CD4-positive, alpha-beta T cell treated with Interleukin-4 for 4 hours (primary cell): ENCODE measurements at regions not wholly inside any gene's neighbourhood (a gene's known extent, or its start where the extent isn't known, plus 50 kb on each side); places are given as distances from the start of the nearest gene placed in this dataset.
"Not testable (repeated sequence)": the region's sequence is repeated elsewhere in the genome, so short reads cannot be mapped to it uniquely, and the experiment has no call there.

ENCODE experiments used
- DNase-seq: peaks from one replicate; pipeline ENCODE4 v3.0.0-alpha.2; 2020

DNA sequence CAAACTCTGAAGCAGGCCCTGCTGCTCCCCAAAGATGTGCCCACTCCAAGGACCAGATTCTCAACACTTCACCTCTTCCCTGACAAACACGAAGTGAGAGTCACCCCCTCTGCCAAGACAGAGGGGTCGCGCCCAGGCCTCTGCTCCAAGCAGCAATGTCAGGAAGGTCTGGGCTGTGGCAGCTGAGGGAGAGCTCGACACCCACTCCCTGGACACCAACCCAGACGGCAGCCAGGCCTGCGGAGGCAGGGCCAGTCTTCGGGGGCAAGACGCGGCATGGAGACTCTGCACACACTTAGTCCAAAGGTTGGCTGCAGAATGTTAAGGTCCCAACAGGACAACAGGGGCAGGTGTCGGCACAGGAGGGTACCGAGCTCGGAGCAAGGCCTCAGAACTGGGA lies 144.2 kb downstream of the DLL1 start:
- no peak for DNase-seq

- DNase-seq: not testable (repeated sequence)
Measured at GRCh38 chr6:170146131-170146530, 144.7 kb downstream of the DLL1 start.

- DNase-seq: not testable (repeated sequence)
Measured at GRCh38 chr6:170145716-170146115, 145.2 kb downstream of the DLL1 start.

- no peak for DNase-seq
Measured at GRCh38 chr6:170145272-170145592, 145.6 kb downstream of the DLL1 start.

- DNase-seq: no peak
Measured at GRCh38 chr6:170144571-170145271, 146.2 kb downstream of the DLL1 start.

DNA sequence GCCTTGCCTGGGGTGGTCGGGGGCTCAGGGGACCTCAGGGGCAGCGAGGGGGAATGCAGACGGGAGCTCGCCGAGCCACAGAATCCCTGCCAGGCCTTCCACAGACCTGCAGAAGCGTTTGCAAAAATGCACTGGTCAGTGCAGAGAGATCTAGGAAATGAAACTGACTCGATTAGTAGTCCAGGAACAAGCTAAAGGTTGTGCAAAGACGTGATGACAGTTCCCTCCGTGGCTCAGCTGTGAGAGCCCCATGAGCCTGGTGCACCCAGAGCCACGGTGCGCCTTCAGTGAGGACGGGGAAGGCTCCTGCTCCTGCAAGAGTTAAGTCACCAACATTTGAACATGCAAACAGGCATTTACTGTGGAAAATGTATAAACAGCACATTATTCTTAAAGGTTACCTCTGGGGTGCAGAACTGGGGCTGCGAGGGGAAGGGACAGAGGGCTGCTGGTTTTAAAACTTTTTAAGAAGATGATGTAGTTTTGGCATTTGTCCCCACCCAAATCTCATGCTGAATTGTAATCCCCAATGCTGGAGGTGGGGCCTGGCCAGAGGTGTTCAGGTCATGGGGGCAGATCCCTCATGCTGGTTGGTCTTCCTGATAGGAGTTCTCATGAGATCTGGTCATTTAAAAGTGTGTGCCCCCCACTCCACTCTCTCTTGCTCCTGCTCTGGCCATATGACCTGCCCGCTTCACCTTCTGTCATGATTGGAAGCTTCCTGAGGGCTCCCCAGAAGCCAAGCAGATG lies 147.3 kb downstream of the DLL1 start:
- DNase-seq: no peak

DNA sequence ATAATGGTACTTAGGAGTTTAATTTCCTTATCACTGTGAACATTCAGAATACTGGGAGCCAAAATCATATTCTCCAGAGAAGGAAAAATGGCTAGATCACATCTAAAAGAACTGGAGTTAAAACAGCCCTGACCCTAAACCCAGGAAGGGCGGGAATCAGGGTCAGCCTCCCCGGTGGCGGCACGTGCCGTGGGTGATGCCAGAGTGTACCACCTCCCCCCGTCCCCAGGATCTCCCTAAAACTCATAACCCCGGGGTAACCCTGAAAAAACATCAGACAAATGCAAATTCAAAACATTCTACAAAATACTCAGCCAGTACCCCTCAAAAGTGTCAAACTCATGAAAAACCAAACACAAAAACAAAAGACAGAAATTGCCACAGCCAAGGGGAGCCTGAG lies 148.3 kb downstream of the DLL1 start:
- DNase-seq: no peak

GRCh38 chr6:170141061-170141460 lies 149.8 kb downstream of the DLL1 start:
- DNase-seq: not testable (repeated sequence)

DNA sequence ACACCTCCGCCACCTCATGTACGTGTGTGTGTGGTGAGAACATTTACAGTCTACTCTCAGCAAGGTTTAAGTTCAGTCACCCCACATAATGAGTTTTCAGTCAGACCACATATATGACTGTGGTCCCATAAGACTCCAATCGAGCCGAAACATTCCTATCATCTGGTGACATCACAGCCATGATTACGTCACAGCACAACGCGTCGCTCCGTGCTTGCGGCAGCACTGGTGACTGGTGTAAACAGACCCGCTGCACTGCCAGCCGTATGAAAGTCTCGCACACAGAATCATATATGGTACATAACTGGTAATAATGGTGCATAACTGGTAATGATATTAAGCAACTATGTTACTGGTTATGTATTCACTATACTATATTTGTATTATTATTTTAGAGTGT lies 150.7 kb downstream of the DLL1 start:
- no peak for DNase-seq

DNA sequence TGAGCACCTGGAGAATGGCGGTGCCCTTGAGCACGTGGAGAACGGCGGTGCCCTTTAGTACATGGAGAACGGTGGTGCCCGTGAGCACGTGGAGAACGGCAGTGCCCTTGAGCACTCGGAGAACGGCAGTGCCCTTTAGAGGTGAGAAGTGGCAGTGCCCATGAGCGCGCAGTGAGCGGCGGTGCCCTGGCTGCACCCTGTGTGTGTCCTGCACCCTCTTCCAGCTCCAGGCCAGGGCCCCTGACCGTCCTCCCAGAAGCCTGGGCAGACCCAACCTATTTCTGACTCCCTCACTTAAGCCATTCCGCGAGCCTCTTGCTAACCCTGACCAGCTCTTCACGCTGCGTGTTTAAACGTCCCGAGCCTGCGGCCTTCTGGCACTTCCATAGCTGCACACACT lies 151.3 kb downstream of the DLL1 start:
- no peak for DNase-seq

DNA sequence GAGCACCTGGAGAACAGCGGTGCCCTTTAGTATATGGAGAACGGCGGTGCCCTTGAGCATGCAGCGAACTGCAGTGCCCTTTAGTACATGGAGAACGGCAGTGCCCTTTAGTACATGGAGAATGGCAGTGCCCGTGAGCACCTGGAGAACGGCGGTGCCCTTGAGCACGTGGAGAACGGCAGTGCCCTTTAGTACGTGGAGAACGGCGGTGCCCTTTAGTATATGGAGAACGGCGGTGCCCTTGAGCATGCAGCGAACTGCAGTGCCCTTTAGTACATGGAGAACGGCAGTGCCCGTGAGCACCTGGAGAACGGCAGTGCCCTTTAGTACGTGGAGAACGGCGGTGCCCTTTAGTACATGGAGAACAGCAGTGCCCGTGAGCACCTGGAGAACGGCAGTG lies 151.8 kb downstream of the DLL1 start:
- not testable (repeated sequence) for DNase-seq

GRCh38 chr6:170137911-170138910 lies 152.7 kb downstream of the DLL1 start:
- no peak for DNase-seq

DNA sequence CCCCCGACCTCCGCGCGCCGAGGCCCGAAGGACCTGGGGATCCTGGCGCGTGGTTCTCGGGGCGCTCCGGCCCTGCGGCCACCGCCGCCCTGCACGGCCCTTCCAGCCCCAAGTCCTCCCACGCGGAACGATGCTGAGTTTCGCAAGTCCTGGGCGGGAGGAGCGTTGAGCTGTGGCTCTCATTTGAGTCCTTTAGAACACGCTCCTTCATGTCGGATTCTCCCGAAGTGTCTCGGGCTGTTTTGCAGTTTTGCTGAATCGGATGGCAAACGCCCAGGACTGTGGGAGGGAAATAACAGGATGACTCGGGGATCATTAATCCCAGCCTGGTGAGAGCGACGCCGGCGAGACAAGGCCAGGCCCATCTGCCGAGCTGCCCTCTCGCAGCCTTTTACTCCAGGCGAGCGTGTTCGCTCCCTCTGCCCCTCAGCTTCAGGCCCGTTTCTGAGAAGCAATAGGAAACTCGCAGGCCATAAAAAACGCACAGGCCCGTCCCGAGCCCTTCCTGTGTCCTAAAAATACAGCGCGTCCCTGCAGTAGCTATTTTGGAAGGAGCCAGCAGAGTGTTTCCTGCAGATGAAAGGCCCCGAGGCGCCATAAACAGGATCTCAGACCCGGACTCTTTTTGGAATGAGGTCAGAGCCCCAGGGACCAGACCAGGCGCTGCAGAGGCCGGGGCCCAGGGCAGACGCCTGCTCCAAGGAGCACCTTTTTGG lies 153.5 kb downstream of the DLL1 start:
- DNase-seq: no peak

GRCh38 chr6:170136541-170137175 lies 154.2 kb downstream of the DLL1 start:
- DNase-seq: no peak

DNA sequence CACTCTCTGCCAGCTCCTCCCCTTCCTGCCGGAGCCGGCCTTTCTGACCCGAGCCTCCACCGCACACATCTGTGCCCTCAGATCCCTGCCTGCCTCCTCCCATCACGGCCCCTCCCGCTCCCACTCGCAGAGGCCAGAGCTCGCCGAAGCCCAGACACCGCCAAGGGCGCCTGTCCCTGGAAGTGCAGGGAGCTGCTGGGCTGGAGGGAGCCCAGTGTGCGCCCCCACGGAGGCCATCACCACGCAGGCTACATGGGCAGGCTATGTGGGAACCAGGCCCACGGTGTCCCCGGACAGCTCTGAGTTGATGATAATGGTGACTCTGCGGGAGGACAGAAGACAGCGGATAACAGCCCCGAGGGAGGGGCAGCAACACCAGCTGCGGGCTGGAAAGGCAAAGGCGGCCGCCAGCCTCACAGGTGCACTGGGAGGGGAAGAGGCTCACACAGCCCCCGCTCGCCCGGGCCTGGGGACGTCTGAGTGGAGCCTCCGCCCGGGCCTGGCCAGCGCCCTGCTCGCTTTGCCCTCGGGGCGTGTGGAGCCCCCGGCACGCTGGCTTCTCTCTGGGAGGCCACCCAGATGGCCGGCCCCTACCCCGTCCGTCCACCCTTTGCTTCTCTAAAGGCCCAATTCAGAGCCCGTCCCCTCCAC lies 154.9 kb downstream of the DLL1 start:
- DNase-seq: no peak

DNA sequence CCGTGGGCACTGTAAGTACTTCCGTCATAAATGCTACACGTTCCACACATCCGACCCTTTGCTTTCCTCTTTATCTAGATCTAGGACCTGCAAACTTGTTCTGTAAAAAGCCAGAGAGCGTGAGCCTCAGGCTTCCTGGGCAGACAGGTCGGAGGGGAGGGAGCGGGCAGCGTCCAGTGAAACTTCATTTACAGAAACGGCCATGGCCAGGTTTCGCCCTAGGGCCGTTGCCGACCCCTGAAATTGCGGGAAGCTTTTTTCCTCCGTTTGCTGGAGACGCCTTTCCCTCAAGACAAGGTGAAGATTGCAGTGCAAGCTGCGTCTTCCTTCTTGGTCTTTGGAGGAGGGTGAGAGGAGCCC lies 155.4 kb downstream of the DLL1 start:
- DNase-seq: no peak

GRCh38 chr6:170134471-170135440 lies 156.1 kb downstream of the DLL1 start:
- no peak for DNase-seq

DNA sequence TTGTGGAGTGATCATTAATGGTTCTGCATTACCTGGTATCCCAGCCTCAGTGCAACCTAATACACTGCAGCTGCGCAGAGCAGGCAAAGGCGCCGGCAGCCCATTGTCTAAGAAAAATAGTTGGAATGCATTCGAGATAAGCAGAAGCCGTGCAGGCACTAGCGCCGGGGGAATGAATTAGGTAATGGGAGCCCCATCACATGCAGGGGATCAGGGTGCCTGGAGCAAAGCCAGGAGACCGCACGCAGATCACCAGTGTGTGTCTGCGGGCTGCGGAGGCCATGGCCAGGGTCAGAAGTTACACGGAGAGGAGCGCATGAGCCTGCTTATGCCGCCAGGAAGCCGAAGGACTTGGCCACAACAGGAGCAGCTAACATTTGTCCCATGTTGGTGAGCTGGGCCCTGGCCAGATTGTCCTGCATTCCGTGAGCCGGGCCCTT lies 156.8 kb downstream of the DLL1 start:
- DNase-seq: no peak

DNA sequence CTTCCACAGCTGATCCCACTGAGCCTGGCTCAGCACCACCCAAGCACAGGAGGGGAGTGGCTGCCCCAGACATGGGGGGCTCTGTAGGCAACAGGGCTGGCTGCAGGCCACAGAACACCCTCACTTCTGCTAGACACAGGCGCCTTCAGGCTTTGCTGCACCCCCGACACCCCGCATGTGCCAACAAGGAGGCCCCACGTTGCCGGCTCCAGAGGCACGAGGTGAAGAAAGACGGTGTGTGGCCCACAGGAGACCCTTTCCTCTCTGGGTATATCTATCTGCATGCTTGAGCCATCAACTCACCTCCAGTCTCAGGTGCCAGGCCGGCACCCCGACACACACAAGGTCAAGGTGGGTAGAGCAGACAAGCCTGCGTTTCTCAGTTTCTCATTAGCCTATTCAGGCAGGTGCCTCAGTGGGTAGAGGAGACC lies 158.3 kb downstream of the DLL1 start:
- no peak for DNase-seq

DNA sequence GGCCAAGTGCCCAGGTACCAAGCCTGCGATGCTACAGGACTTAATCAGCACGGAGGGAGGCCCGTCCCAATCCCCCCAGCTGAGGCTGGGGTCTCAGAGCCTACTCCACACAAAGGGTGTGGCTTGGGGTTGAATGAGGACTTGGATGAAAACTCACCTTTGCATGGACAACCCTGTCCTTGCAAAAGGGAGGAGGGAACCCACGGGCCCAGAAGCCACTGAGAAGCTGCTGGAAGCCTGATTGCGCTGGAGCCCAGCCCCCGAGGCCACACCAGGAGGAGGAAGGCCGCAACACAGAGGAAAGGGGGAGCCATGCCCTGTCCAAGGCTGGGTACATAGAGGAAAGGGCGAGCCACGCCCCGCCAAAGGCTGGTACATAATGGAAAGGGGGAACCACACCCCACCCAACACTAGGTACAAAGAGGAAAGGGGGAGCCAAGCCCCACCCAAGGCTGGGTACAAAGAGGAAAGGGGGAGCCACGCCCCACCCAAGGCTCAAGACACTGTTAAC lies 158.8 kb downstream of the DLL1 start:
- DNase-seq: no peak
